Neural progenitor cell (in vitro differentiated cells): ENCODE measurements at regions not wholly inside any gene's neighbourhood (a gene's known extent, or its start where the extent isn't known, plus 50 kb on each side); places are given as distances from the start of the nearest gene placed in this dataset.

Experiments
- CTCF ChIP-seq: fragments of 200-600 bp; sonication (generic); IDR thresholded peaks from 2 replicates; pipeline ENCODE4 v1.5.1; 2017; ENCODE audit warnings: antibody characterized with exemption, mild to moderate bottlenecking
- EZH2phosphoT487 ChIP-seq: fragments of 200-600 bp; sonication (generic); IDR thresholded peaks from 2 replicates; pipeline ENCODE4 v1.6.1; 2017; ENCODE audit warnings: antibody characterized with exemption

- TF ChIP-seq CTCF (no peak), EZH2phosphoT487 (no peak)
Measured at GRCh38 chr14:26849514-26849913, 251.7 kb upstream of the NOVA1 start.
